Sigmoid colon (tissue), 4 donors: ENCODE measurements at regions not wholly inside any gene's neighbourhood (a gene's known extent, or its start where the extent isn't known, plus 50 kb on each side); places are given as distances from the start of the nearest gene placed in this dataset.

Source experiments
- CTCF ChIP-seq, 4 experiments: fragments of 450-650 bp in 3 of 4; fragments of 200-600 bp in 1 of 4; IDR thresholded peaks; one replicate each; pipeline ENCODE4 v1.5.1; 2016 to 2019; ENCODE audit warnings: antibody characterized with exemption in 4 of 4, mild to moderate bottlenecking in 3 of 4, moderate library complexity in 2 of 4
- EP300 ChIP-seq, 4 donors: sonication (generic); formaldehyde crosslinking; IDR thresholded peaks; one replicate each; pipeline ENCODE4 v1.6.1; 2017; ENCODE audit warnings: antibody characterized with exemption in 4 of 4
- POLR2AphosphoS5 ChIP-seq, 4 donors: sonication (generic); formaldehyde crosslinking; IDR thresholded peaks; one replicate each; pipeline ENCODE4 v1.6.1; 2017; ENCODE audit warnings: antibody characterized with exemption in 4 of 4

GRCh38 chr2:42984081-42984480 lies 191.7 kb upstream of the HAAO start:
- TF ChIP-seq CTCF (IDR thresholded peaks at IDR 0.05) (no peak), POLR2AphosphoS5 (IDR thresholded peaks at IDR 0.05) (no peak), EP300 (IDR thresholded peaks at IDR 0.05) (no peak)
